Keratinocyte (primary cell): ENCODE measurements at regions not wholly inside any gene's neighbourhood (a gene's known extent, or its start where the extent isn't known, plus 50 kb on each side); places are given as distances from the start of the nearest gene placed in this dataset.

ENCODE experiments used
- DNase-seq: peaks from one replicate; pipeline ENCODE4 v3.0.0-alpha.2; 2011; ENCODE audit warnings: low read depth, missing footprints, low spot score
- FAIRE-seq: peaks from 2 replicates; lab custom pipeline; 2011; peaks lifted over from hg19 to GRCh38; lab: Jason Lieb, UNC
- H2AFZ ChIP-seq: 2 replicates; pipeline ENCODE4 v1.6.0; 2012; ENCODE audit warnings: low read length, control low read depth, inconsistent platforms; ENCODE audit not compliant: control insufficient read depth
- H3K27ac ChIP-seq: 2 replicates; pipeline ENCODE4 v1.5.1; 2011; ENCODE audit warnings: low read length; ENCODE audit not compliant: control insufficient read depth, insufficient read depth
- H3K27me3 ChIP-seq: 3 replicates; pipeline ENCODE4 v1.6.0; 2011; ENCODE audit warnings: low read length; ENCODE audit not compliant: control insufficient read depth, insufficient read depth; ENCODE audit errors: extremely low read depth
- H3K36me3 ChIP-seq, 2 experiments: 2 replicates in 1 of 2; 3 replicates in 1 of 2; pipeline ENCODE4 v1.5.1; 2011; ENCODE audit warnings: low read length in 2 of 2, mild to moderate bottlenecking in 1 of 2; ENCODE audit not compliant: control insufficient read depth in 2 of 2, insufficient read depth in 2 of 2; ENCODE audit errors: extremely low read depth in 1 of 2
- H3K4me1 ChIP-seq: 3 replicates; pipeline ENCODE4 v1.5.1; 2011; ENCODE audit warnings: low read length; ENCODE audit not compliant: control insufficient read depth, insufficient read depth; ENCODE audit errors: extremely low read depth
- H3K4me2 ChIP-seq: 3 replicates; pipeline ENCODE4 v1.6.0; 2011; ENCODE audit warnings: low read depth, low read length; ENCODE audit not compliant: control insufficient read depth, insufficient read depth; ENCODE audit errors: extremely low read depth
- H3K4me3 ChIP-seq, 3 experiments: fragments of 200-600 bp in 1 of 3; sonication (generic) in 1 of 3; 2 replicates in 2 of 3; 3 replicates in 1 of 3; pipeline ENCODE4 v1.5.1; 2011 to 2016; ENCODE audit warnings: low read length in 3 of 3, mild to moderate bottlenecking in 3 of 3, control low read depth in 2 of 3, inconsistent platforms in 1 of 3, low read depth in 1 of 3, mixed read lengths in 1 of 3, mixed run types in 1 of 3, moderate library complexity in 1 of 3; ENCODE audit not compliant: control insufficient read depth in 2 of 3, insufficient read depth in 2 of 3; ENCODE audit errors: extremely low read depth in 1 of 3
- H3K79me2 ChIP-seq: 2 replicates; pipeline ENCODE4 v1.6.0; 2012; ENCODE audit warnings: low read length; ENCODE audit not compliant: control insufficient read depth, insufficient read depth
- H3K9ac ChIP-seq: 3 replicates; pipeline ENCODE4 v1.6.0; 2011; ENCODE audit warnings: low read length; ENCODE audit not compliant: control insufficient read depth, insufficient read depth; ENCODE audit errors: extremely low read depth
- H3K9me1 ChIP-seq: 3 replicates; pipeline ENCODE4 v1.6.0; 2011; ENCODE audit warnings: low read length; ENCODE audit not compliant: control insufficient read depth, insufficient read depth; ENCODE audit errors: extremely low read depth
- H3K9me3 ChIP-seq: 2 replicates; pipeline ENCODE4 v1.5.1; 2012; ENCODE audit warnings: low read depth, low read length; ENCODE audit not compliant: control insufficient read depth
- H4K20me1 ChIP-seq: 3 replicates; pipeline ENCODE4 v1.6.0; 2011; ENCODE audit warnings: low read length; ENCODE audit not compliant: control insufficient read depth, insufficient read depth; ENCODE audit errors: extremely low read depth
- CTCF ChIP-seq, 3 experiments: IDR thresholded peaks in 1 of 3; conservative IDR thresholded peaks in 1 of 3; optimal IDR thresholded peaks in 1 of 3; 2 replicates in 2 of 3; 3 replicates in 1 of 3; pipeline versions ENCODE3 to v1.5.1; 2011; ENCODE audit warnings: low read length in 3 of 3, mild to moderate bottlenecking in 3 of 3, moderate library complexity in 2 of 3, control low read depth in 1 of 3, inconsistent platforms in 1 of 3; ENCODE audit not compliant: insufficient read depth in 2 of 3; ENCODE audit errors: extremely low read depth in 1 of 3
- EZH2 ChIP-seq: IDR thresholded peaks from one replicate; pipeline ENCODE4 v1.6.1; 2012; ENCODE audit warnings: inconsistent platforms, mild to moderate bottlenecking, low read length, moderate library complexity
- dilution Hi-C: fragments of 300-500 bp; cut with MboI; formaldehyde crosslinking; loops from one replicate; pipeline ENCODE4 v1.7.0; 2020; ENCODE audit warnings: low sequenced_read_pairs; ENCODE audit not compliant: extremely low pct_ligation_motif_present

GRCh38 chr22:47773635-47774034 lies 1011.2 kb downstream of the TBC1D22A start:
- H3K4me3 ChIP-seq, result no peak overlapping the region
- no peaks in the 10 kb centered on the region for H3K36me3 ChIP-seq
- dilution Hi-C loops, result no loop called here
- H3K27me3 ChIP-seq, result no peaks in the 10 kb centered on the region
- H2AFZ ChIP-seq, result no peak overlapping the region
- H3K4me1 ChIP-seq, result no peaks in the 10 kb centered on the region
- TF ChIP-seq EZH2, result no peak
- TF ChIP-seq CTCF (optimal IDR thresholded peaks at IDR 0.05 in 1 of 3, IDR thresholded peaks at IDR 0.05 in 1 of 3, conservative IDR thresholded peaks at IDR 0.05 in 1 of 3; ENCODE audit: extremely low read depth in 1 of 3, insufficient read depth in 2 of 3, low read length in 3 of 3), result no peak
- no peaks in the 10 kb centered on the region for H3K79me2 ChIP-seq
- H3K9me3 ChIP-seq, result no peaks in the 10 kb centered on the region
- DNase-seq (no peak), FAIRE-seq (no peak)
- H3K4me2 ChIP-seq, result no peak overlapping the region
- H3K9ac ChIP-seq, result no peak overlapping the region
- H3K9me1 ChIP-seq, result no peaks in the 10 kb centered on the region
- no peaks in the 10 kb centered on the region for H4K20me1 ChIP-seq
- H3K27ac ChIP-seq, result no peak overlapping the region

- Histone ChIP-seq H4K20me1 (no peaks in the 10 kb centered on the region), H2AFZ (no peak overlapping the region), H3K4me3 (no peak overlapping the region), H3K9ac (no peak overlapping the region), H3K4me2 (no peak overlapping the region), H3K27ac (no peak overlapping the region), H3K4me1 (peaks cover under 1% of the 10 kb centered on the region), H3K27me3 (no peaks in the 10 kb centered on the region), H3K9me3 (no peaks in the 10 kb centered on the region), H3K79me2 (no peaks in the 10 kb centered on the region), H3K9me1 (no peaks in the 10 kb centered on the region), H3K36me3 (no peaks in the 10 kb centered on the region)
- FAIRE-seq (no peak), DNase-seq (no peak)
- dilution Hi-C loops, result no loop called here
- TF ChIP-seq EZH2 (no peak), CTCF (optimal IDR thresholded peaks at IDR 0.05 in 1 of 3, IDR thresholded peaks at IDR 0.05 in 1 of 3, conservative IDR thresholded peaks at IDR 0.05 in 1 of 3; ENCODE audit: extremely low read depth in 1 of 3, insufficient read depth in 2 of 3, low read length in 3 of 3) (no peak)
Observed at GRCh38 chr22:47772864-47773263, 1010.4 kb downstream of the TBC1D22A start.
